HUDEP-2 (cell line): ENCODE measurements at regions not wholly inside any gene's neighbourhood (a gene's known extent, or its start where the extent isn't known, plus 50 kb on each side); places are given as distances from the start of the nearest gene placed in this dataset.
"Not testable (repeated sequence)": the region's sequence is repeated elsewhere in the genome, so short reads cannot be mapped to it uniquely, and the experiment has no call there.

Source experiments
- DNase-seq, 76 experiments: peaks; one replicate each; lab custom pipeline; 2025; ENCODE audit not compliant: unreplicated experiment in 76 of 76; lab: John Stamatoyannopoulos, UW

- DNase-seq: no peak
Measured at GRCh38 chr1:168422203-168422847, 121.5 kb downstream of the XCL2 start.

GRCh38 chr1:168421399-168422004 is 122.3 kb downstream of the XCL2 start:
- no peak for DNase-seq

GRCh38 chr1:168420177-168420576 is 123.6 kb downstream of the XCL2 start:
- DNase-seq: no peak

- DNase-seq: no peak
Measured at GRCh38 chr1:168419736-168420135, 124.1 kb downstream of the XCL2 start.

GRCh38 chr1:168416220-168416619 is 127.6 kb downstream of the XCL2 start:
- no peak for DNase-seq

GRCh38 chr1:168414914-168415313 is 128.9 kb downstream of the XCL2 start:
- DNase-seq: no peak

GRCh38 chr1:168410464-168410863 is 129.8 kb downstream of the TBX19 start:
- no peak for DNase-seq

GRCh38 chr1:168408884-168409283 is 128.2 kb downstream of the TBX19 start:
- no peak for DNase-seq

- no peak for DNase-seq
Measured at GRCh38 chr1:168408539-168408865, 127.8 kb downstream of the TBX19 start.

- DNase-seq: no peak
Measured at GRCh38 chr1:168407832-168408538, 127.3 kb downstream of the TBX19 start.

- DNase-seq: no peak
Measured at GRCh38 chr1:168405906-168406549, 125.4 kb downstream of the TBX19 start.

GRCh38 chr1:168403140-168403539 is 122.5 kb downstream of the TBX19 start:
- DNase-seq: no peak

GRCh38 chr1:168402466-168402865 is 121.8 kb downstream of the TBX19 start:
- not testable (repeated sequence) for DNase-seq

GRCh38 chr1:168401341-168401740 is 120.7 kb downstream of the TBX19 start:
- no peak for DNase-seq

GRCh38 chr1:168400139-168400538 is 119.5 kb downstream of the TBX19 start:
- DNase-seq: no peak

GRCh38 chr1:168397806-168398205 is 117.1 kb downstream of the TBX19 start:
- DNase-seq: no peak

GRCh38 chr1:168396940-168397684 is 116.4 kb downstream of the TBX19 start:
- no peak for DNase-seq

- DNase-seq: no peak
Measured at GRCh38 chr1:168396508-168396907, 115.8 kb downstream of the TBX19 start.

GRCh38 chr1:168394858-168395257 is 114.2 kb downstream of the TBX19 start:
- DNase-seq: no peak

- DNase-seq: no peak
Measured at GRCh38 chr1:168392958-168393549, 112.4 kb downstream of the TBX19 start.
